ENCODE measurements at regions not wholly inside any gene's neighbourhood (a gene's known extent, or its start where the extent isn't known, plus 50 kb on each side); places are given as distances from the start of the nearest gene placed in this dataset.

- H3K9me3 ChIP-seq (ENCODE audit: low read length) = no peaks in the 10 kb centered on the region
- H3K4me1 ChIP-seq (ENCODE audit: insufficient read depth, low read length) = no peaks in the 10 kb centered on the region
- no peaks in the 10 kb centered on the region for H3K36me3 ChIP-seq (ENCODE audit: insufficient read depth, low read length)
- H3K4me3 ChIP-seq (ENCODE audit: low read depth in 1 of 2, low read length in 2 of 2) = no peak overlapping the region
- no peak overlapping the region for H3K27ac ChIP-seq (ENCODE audit: low read depth, low read length)
- no peak overlapping the region for H3K9ac ChIP-seq (ENCODE audit: low read length)
- H3K27me3 ChIP-seq (ENCODE audit: control insufficient read depth in 1 of 2, insufficient read depth in 2 of 2, low read length in 2 of 2) = no peaks in the 10 kb centered on the region
These were observed 504.6 kb upstream of the MKI67 start for GRCh38 chr10:128630787-128631252.

GRCh38 chr10:128631801-128632241, 505.6 kb upstream of the MKI67 start:
- Histone ChIP-seq H3K4me1 (ENCODE audit: insufficient read depth, low read length) (no peaks in the 10 kb centered on the region), H3K9me3 (ENCODE audit: low read length) (no peaks in the 10 kb centered on the region), H3K4me3 (ENCODE audit: low read depth in 1 of 2, low read length in 2 of 2) (no peak overlapping the region), H3K27me3 (ENCODE audit: control insufficient read depth in 1 of 2, insufficient read depth in 2 of 2, low read length in 2 of 2) (no peaks in the 10 kb centered on the region), H3K9ac (ENCODE audit: low read length) (no peak overlapping the region), H3K36me3 (ENCODE audit: insufficient read depth, low read length) (no peaks in the 10 kb centered on the region), H3K27ac (ENCODE audit: low read depth, low read length) (no peak overlapping the region)

DNA sequence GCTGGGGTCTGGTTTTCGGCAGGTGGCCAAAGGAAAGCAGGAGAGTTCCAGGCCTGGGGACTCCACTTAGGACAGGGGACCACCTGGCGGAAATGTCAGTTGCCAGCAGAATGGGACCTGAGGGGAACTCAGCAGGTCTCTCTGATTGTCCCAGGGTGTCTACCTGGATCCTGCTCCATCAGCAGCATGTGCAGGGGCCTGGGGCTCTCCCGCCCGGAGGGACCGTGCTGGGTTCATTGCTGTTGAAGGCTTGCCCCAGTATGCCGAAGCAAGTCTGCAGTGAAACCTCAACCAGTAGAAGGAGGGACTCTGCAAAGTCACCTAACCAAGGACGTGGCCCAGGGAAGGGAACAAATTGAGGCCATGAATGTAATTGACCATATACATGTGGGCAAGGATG, 506.5 kb upstream of the MKI67 start:
- Histone ChIP-seq H3K4me3 (ENCODE audit: low read depth in 1 of 2, low read length in 2 of 2) (no peak overlapping the region), H3K4me1 (ENCODE audit: insufficient read depth, low read length) (no peaks in the 10 kb centered on the region), H3K9ac (ENCODE audit: low read length) (no peak overlapping the region), H3K36me3 (ENCODE audit: insufficient read depth, low read length) (no peaks in the 10 kb centered on the region), H3K27ac (ENCODE audit: low read depth, low read length) (no peak overlapping the region), H3K27me3 (ENCODE audit: control insufficient read depth in 1 of 2, insufficient read depth in 2 of 2, low read length in 2 of 2) (no peaks in the 10 kb centered on the region), H3K9me3 (ENCODE audit: low read length) (no peaks in the 10 kb centered on the region)

DNA sequence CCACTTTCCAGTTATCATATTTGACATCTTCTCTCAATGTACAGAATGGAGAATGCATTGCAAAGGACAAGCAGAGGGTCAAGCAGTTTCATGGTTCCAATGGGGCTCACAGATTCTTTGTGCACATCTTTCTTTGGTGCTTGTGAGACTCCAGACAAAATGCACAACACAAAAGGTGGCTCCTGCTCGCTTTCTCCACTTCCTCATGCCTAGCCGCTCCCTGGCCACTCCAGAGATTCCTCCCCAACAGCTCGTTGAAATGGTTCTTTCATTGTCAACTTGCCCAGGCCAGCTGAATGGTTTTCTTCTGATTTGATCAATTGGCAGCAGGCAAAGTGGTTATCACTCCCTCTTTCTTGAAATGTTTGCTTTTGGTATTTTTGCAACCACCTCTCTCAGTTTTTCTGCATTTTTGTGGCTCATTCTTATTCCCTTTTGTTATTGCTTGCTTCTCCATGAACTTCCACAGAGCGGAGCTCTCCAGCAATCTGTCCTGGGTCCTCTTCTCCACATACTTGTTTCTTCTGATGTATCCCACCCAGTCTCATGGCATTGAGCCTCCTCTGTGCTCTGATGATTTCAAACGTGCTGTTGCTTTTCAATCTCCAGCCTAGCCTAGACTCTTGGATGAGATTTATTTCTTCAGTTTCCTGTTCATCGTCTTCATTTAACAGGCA, 507.8 kb upstream of the MKI67 start:
- H3K9ac ChIP-seq (ENCODE audit: low read length) = no peak overlapping the region
- no peak overlapping the region for H3K4me3 ChIP-seq (ENCODE audit: low read depth in 1 of 2, low read length in 2 of 2)
- H3K27ac ChIP-seq (ENCODE audit: low read depth, low read length) = no peak overlapping the region
- no peaks in the 10 kb centered on the region for H3K36me3 ChIP-seq (ENCODE audit: insufficient read depth, low read length)
- H3K9me3 ChIP-seq (ENCODE audit: low read length) = no peaks in the 10 kb centered on the region
- no peaks in the 10 kb centered on the region for H3K4me1 ChIP-seq (ENCODE audit: insufficient read depth, low read length)
- H3K27me3 ChIP-seq (ENCODE audit: control insufficient read depth in 1 of 2, insufficient read depth in 2 of 2, low read length in 2 of 2) = no peaks in the 10 kb centered on the region

DNA sequence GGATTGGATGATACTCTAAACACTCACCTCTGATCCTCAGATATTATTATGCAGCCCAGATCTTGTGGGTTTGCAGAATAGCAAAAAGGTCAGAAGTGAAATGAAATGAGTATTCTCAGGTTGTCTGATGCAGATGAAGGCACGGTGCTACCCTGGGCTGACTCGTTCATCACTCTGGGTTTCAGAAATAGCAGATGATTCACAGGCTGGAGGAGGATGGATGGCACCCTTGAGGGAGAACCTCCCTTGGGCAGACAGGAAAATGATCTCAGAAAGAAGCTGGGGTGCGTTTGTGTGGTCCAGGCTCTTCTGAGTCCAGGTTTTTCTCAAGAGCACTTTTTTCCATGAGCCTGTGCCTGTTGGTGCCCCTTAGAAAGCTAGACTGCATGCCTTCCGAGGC, 515.8 kb upstream of the MKI67 start:
- Histone ChIP-seq H3K36me3 (ENCODE audit: insufficient read depth, low read length) (no peaks in the 10 kb centered on the region), H3K4me1 (ENCODE audit: insufficient read depth, low read length) (no peaks in the 10 kb centered on the region), H3K4me3 (ENCODE audit: low read depth in 1 of 2, low read length in 2 of 2) (no peak overlapping the region), H3K9me3 (ENCODE audit: low read length) (no peaks in the 10 kb centered on the region), H3K9ac (ENCODE audit: low read length) (no peak overlapping the region), H3K27me3 (ENCODE audit: control insufficient read depth in 1 of 2, insufficient read depth in 2 of 2, low read length in 2 of 2) (no peaks in the 10 kb centered on the region), H3K27ac (ENCODE audit: low read depth, low read length) (no peak overlapping the region)

DNA sequence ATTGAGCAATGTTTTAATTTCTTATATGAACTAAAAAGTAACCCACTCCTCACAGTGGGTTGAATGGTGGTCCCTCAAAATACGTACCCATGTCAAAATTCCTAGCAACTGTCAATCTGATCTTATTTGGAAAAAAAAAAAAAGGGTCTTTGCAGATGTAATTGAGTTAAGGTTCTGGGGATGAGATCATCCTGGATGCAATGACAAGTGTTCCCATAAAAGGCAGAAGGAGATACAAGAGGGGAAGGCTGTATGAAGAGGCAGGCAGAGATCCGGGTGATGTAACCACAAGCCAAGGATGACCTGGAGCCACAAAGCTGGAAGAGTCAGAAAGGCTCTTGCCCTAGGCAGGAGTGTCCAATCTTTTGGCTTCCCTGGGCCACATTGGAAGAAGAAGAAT, 516.3 kb upstream of the MKI67 start:
- Histone ChIP-seq H3K9me3 (ENCODE audit: low read length) (no peaks in the 10 kb centered on the region), H3K27me3 (ENCODE audit: control insufficient read depth in 1 of 2, insufficient read depth in 2 of 2, low read length in 2 of 2) (no peaks in the 10 kb centered on the region), H3K36me3 (ENCODE audit: insufficient read depth, low read length) (no peaks in the 10 kb centered on the region), H3K27ac (ENCODE audit: low read depth, low read length) (no peak overlapping the region), H3K4me1 (ENCODE audit: insufficient read depth, low read length) (no peaks in the 10 kb centered on the region), H3K9ac (ENCODE audit: low read length) (no peak overlapping the region), H3K4me3 (ENCODE audit: low read depth in 1 of 2, low read length in 2 of 2) (no peak overlapping the region)

GRCh38 chr10:128643658-128644057, 517.4 kb upstream of the MKI67 start:
- H3K9me3 ChIP-seq (ENCODE audit: low read length) = no peaks in the 10 kb centered on the region
- no peaks in the 10 kb centered on the region for H3K4me1 ChIP-seq (ENCODE audit: insufficient read depth, low read length)
- H3K4me3 ChIP-seq (ENCODE audit: low read depth in 1 of 2, low read length in 2 of 2) = no peak overlapping the region
- H3K36me3 ChIP-seq (ENCODE audit: insufficient read depth, low read length) = no peaks in the 10 kb centered on the region
- H3K9ac ChIP-seq (ENCODE audit: low read length) = no peak overlapping the region
- H3K27ac ChIP-seq (ENCODE audit: low read depth, low read length) = no peak overlapping the region
- no peaks in the 10 kb centered on the region for H3K27me3 ChIP-seq (ENCODE audit: control insufficient read depth in 1 of 2, insufficient read depth in 2 of 2, low read length in 2 of 2)

GRCh38 chr10:128645486-128645885, 519.3 kb upstream of the MKI67 start:
- Histone ChIP-seq H3K9ac (ENCODE audit: low read length) (no peak overlapping the region), H3K27ac (ENCODE audit: low read depth, low read length) (no peak overlapping the region), H3K4me3 (ENCODE audit: low read depth in 1 of 2, low read length in 2 of 2) (no peak overlapping the region), H3K36me3 (ENCODE audit: insufficient read depth, low read length) (no peaks in the 10 kb centered on the region), H3K27me3 (ENCODE audit: control insufficient read depth in 1 of 2, insufficient read depth in 2 of 2, low read length in 2 of 2) (no peaks in the 10 kb centered on the region), H3K9me3 (ENCODE audit: low read length) (no peaks in the 10 kb centered on the region), H3K4me1 (ENCODE audit: insufficient read depth, low read length) (no peaks in the 10 kb centered on the region)

DNA sequence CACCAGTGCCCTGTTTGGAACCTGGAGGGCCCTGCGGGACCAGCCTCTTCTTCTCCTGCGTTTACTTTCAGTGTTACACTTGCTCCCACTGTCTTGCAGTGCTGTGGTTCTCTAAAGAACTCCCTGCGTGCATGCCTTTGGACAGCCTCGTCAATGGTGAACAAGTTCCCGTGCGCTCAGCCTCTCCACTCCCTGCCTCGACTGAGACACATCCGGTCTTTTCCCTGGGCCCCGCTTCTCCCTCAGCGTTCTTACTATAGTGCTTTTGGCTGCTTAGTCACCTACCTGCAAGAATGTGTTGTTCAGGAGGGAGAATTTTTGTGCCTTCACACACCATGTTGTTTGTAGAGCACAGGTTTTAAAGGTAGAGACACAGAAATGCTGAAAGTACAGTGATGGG, 520.7 kb upstream of the MKI67 start:
- Histone ChIP-seq H3K36me3 (ENCODE audit: insufficient read depth, low read length) (no peaks in the 10 kb centered on the region), H3K9me3 (ENCODE audit: low read length) (no peaks in the 10 kb centered on the region), H3K4me1 (ENCODE audit: insufficient read depth, low read length) (no peaks in the 10 kb centered on the region), H3K4me3 (ENCODE audit: low read depth in 1 of 2, low read length in 2 of 2) (no peak overlapping the region), H3K9ac (ENCODE audit: low read length) (no peak overlapping the region), H3K27ac (ENCODE audit: low read depth, low read length) (no peak overlapping the region), H3K27me3 (ENCODE audit: control insufficient read depth in 1 of 2, insufficient read depth in 2 of 2, low read length in 2 of 2) (no peaks in the 10 kb centered on the region)

GRCh38 chr10:128657548-128657947, 531.3 kb upstream of the MKI67 start:
- Histone ChIP-seq H3K27me3 (ENCODE audit: control insufficient read depth in 1 of 2, insufficient read depth in 2 of 2, low read length in 2 of 2) (no peaks in the 10 kb centered on the region), H3K4me3 (ENCODE audit: low read depth in 1 of 2, low read length in 2 of 2) (no peak overlapping the region), H3K36me3 (ENCODE audit: insufficient read depth, low read length) (no peaks in the 10 kb centered on the region), H3K27ac (ENCODE audit: low read depth, low read length) (no peak overlapping the region), H3K9ac (ENCODE audit: low read length) (no peak overlapping the region), H3K9me3 (ENCODE audit: low read length) (no peaks in the 10 kb centered on the region), H3K4me1 (ENCODE audit: insufficient read depth, low read length) (no peaks in the 10 kb centered on the region)

- Histone ChIP-seq H3K4me1 (ENCODE audit: insufficient read depth, low read length) (no peaks in the 10 kb centered on the region), H3K27me3 (ENCODE audit: control insufficient read depth in 1 of 2, insufficient read depth in 2 of 2, low read length in 2 of 2) (no peaks in the 10 kb centered on the region), H3K4me3 (ENCODE audit: low read depth in 1 of 2, low read length in 2 of 2) (no peak overlapping the region), H3K9me3 (ENCODE audit: low read length) (no peaks in the 10 kb centered on the region), H3K9ac (ENCODE audit: low read length) (no peak overlapping the region), H3K36me3 (ENCODE audit: insufficient read depth, low read length) (no peaks in the 10 kb centered on the region), H3K27ac (ENCODE audit: low read depth, low read length) (no peak overlapping the region)
These were observed 534.5 kb upstream of the MKI67 start for GRCh38 chr10:128660726-128661125.

Measured in muscle layer of colon (tissue), 2 donors.